ENCODE measurements at regions not wholly inside any gene's neighbourhood (a gene's known extent, or its start where the extent isn't known, plus 50 kb on each side); places are given as distances from the start of the nearest gene placed in this dataset.

DNA sequence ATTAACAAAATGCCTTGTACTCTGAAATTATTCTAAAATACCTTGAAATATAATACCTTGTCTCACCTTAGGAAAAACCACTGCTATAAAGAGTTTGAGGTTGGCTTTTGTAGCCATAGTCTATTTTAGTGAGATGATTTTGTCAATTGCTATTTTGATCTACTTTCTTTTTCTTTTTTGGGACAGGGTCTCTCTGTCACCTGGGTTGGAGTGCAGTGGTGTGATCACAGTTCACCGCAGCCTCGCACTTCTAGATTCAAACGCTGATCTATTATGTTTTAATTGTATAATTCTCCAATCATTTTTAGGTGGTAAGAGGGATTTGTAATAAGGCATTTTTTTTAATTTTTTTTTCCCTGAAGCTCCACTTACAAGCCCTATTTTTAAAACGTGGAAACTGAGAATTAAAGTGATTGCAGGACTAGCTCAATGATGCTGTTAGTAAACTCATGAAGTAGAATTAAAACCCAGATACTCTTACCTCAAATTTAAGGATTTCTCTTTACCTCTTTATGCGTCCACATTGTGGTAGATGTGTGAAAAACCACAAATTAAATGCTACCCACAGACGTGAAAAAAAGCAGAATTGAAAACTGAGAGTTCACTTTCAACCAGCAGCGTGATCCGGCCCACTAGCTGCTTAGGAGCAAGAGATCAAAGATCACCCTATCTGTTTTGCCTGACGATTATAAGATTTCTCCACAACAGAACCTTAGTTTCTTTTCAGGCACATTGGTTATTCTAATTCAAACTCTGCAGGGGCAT, 384.2 kb downstream of the CGGBP1 start:
- H3K4me1 ChIP-seq (ENCODE audit: control insufficient read depth, insufficient read depth, low read length): no peaks in the 10 kb centered on the region
- H2BK5ac ChIP-seq (ENCODE audit: low read depth, low read length, poor library complexity, severe bottlenecking): no peak overlapping the region
- H3K14ac ChIP-seq (replicated peaks; ENCODE audit: low read depth, low read length): no peak overlapping the region
- no peak overlapping the region for H3K4me2 ChIP-seq (ENCODE audit: low read depth, low read length)
- H2AFZ ChIP-seq (replicated peaks; ENCODE audit: low read length, poor library complexity): no peak overlapping the region
- TF ChIP-seq RAD21 (IDR thresholded peaks at IDR 0.05; ENCODE audit: low read length) (no peak), MAZ (IDR thresholded peaks at IDR 0.05; ENCODE audit: borderline replicate concordance, low read depth, low read length) (no peak), RFX5 (IDR thresholded peaks at IDR 0.05; ENCODE audit: low read depth, low read length) (no peak), MAFK (IDR thresholded peaks at IDR 0.05; ENCODE audit: low read depth, low read length) (no peak), ELK1 (IDR thresholded peaks at IDR 0.05; ENCODE audit: borderline replicate concordance, low read depth, low read length) (no peak), CEBPB (IDR thresholded peaks at IDR 0.05; ENCODE audit: low read depth, low read length) (no peak)
- BruUV-seq (replicated peaks): no TSS peak
- no peaks in the 10 kb centered on the region for H3K9me1 ChIP-seq (ENCODE audit: insufficient read depth, low read length)
- CTCF ChIA-PET: no interaction called here
- dilution Hi-C loops (cut with HindIII; ENCODE audit: low sequenced_read_pairs, unreplicated experiment): no loop called here
- ATAC-seq (ENCODE audit: low read depth) (no peak), DNase-seq (no peak)
- no CpG with 5 or more reads among the region's 9 CpGs for WGBS, 2 experiments (ENCODE audit: extremely low coverage in 2 of 2, insufficient read length in 1 of 2)
- H4K8ac ChIP-seq (ENCODE audit: low read depth in 2 of 2, low read length in 2 of 2): no peak overlapping the region
- no peak overlapping the region for H2BK15ac ChIP-seq (ENCODE audit: low read depth, low read length)
- H3K18ac ChIP-seq (ENCODE audit: low read depth, low read length): no peak overlapping the region
- intact Hi-C loops (cut with micrococcal nuclease): no loop called here
- no peak overlapping the region for H3K56ac ChIP-seq (ENCODE audit: extremely low read depth, insufficient read depth, low read length)
- no peaks in the 10 kb centered on the region for H3K79me1 ChIP-seq (ENCODE audit: low read depth in 1 of 2, low read length in 2 of 2)
- POLR2A ChIA-PET (ENCODE audit: unreplicated experiment): no interaction called here
- no peaks in the 10 kb centered on the region for H3K27me3 ChIP-seq (ENCODE audit: control insufficient read depth, insufficient read depth, low read length)
- no peak overlapping the region for H3K27ac ChIP-seq (ENCODE audit: insufficient read depth, low read length)
- H2BK120ac ChIP-seq (ENCODE audit: low read depth, low read length): no peak overlapping the region
- H3K9me3 ChIP-seq (ENCODE audit: control insufficient read depth, insufficient read depth, low read length): no peaks in the 10 kb centered on the region
- no peak overlapping the region for H3K9ac ChIP-seq (ENCODE audit: low read depth, low read length)
- H4K5ac ChIP-seq (ENCODE audit: low read depth, low read length): no peak overlapping the region
- in situ Hi-C loops (cut with MboI; ENCODE audit: low sequenced_read_pairs): no loop called here
- H2AK9ac ChIP-seq (replicated peaks; ENCODE audit: low read depth, low read length, poor library complexity): no peak overlapping the region
- no peak overlapping the region for H2AK5ac ChIP-seq (ENCODE audit: low read depth, low read length)
- no peaks in the 10 kb centered on the region for H3K36me3 ChIP-seq (ENCODE audit: control insufficient read depth, insufficient read depth, low read length)
- no peaks in the 10 kb centered on the region for H4K20me1 ChIP-seq (ENCODE audit: insufficient read depth, low read length)
- H2BK20ac ChIP-seq (ENCODE audit: low read depth, low read length): no peak overlapping the region
- no peak overlapping the region for H3K23ac ChIP-seq (ENCODE audit: low read depth, low read length)
- no peak overlapping the region for H3K4me3 ChIP-seq (ENCODE audit: insufficient read depth, low read depth, low read length)
- no peak overlapping the region for H3K4ac ChIP-seq (ENCODE audit: low read depth, low read length)
- no peak overlapping the region for H4K91ac ChIP-seq (ENCODE audit: insufficient read depth, low read depth, low read length)

All from IMR-90 (cell line).